ENCODE measurements at regions not wholly inside any gene's neighbourhood (a gene's known extent, or its start where the extent isn't known, plus 50 kb on each side); places are given as distances from the start of the nearest gene placed in this dataset.

- DNase-seq (ENCODE audit: insufficient read length, low spot score) (no peak), FAIRE-seq (no peak)
- TF ChIP-seq POU2F2 (IDR thresholded peaks at IDR 0.05; ENCODE audit: low read depth, low read length) (no peak), TAF1 (IDR thresholded peaks at IDR 0.05; ENCODE audit: low read depth, low read length) (no peak), PAX5 (IDR thresholded peaks at IDR 0.05; ENCODE audit: insufficient read depth, low read length, severe bottlenecking) (no peak), POLR2A (IDR thresholded peaks at IDR 0.05; ENCODE audit: low read depth, low read length) (no peak), SPI1 (IDR thresholded peaks at IDR 0.05; ENCODE audit: low read depth, low read length) (no peak), POLR2AphosphoS5 (IDR thresholded peaks at IDR 0.05; ENCODE audit: low read depth, low read length) (no peak)
Observed at GRCh38 chr2:219908538-219908937, 281.1 kb downstream of the SLC4A3 start.

- TF ChIP-seq POLR2A (IDR thresholded peaks at IDR 0.05; ENCODE audit: low read depth, low read length) (no peak), POU2F2 (IDR thresholded peaks at IDR 0.05; ENCODE audit: low read depth, low read length) (no peak), TAF1 (IDR thresholded peaks at IDR 0.05; ENCODE audit: low read depth, low read length) (no peak), POLR2AphosphoS5 (IDR thresholded peaks at IDR 0.05; ENCODE audit: low read depth, low read length) (no peak), SPI1 (IDR thresholded peaks at IDR 0.05; ENCODE audit: low read depth, low read length) (no peak), PAX5 (IDR thresholded peaks at IDR 0.05; ENCODE audit: insufficient read depth, low read length, severe bottlenecking) (no peak)
- FAIRE-seq (no peak), DNase-seq (ENCODE audit: insufficient read length, low spot score) (no peak)
Observed at GRCh38 chr2:219911541-219911940, 284.1 kb downstream of the SLC4A3 start.

- FAIRE-seq (no peak), DNase-seq (ENCODE audit: insufficient read length, low spot score) (no peak)
- TF ChIP-seq SPI1 (IDR thresholded peaks at IDR 0.05; ENCODE audit: low read depth, low read length) (no peak), POLR2AphosphoS5 (IDR thresholded peaks at IDR 0.05; ENCODE audit: low read depth, low read length) (no peak), POU2F2 (IDR thresholded peaks at IDR 0.05; ENCODE audit: low read depth, low read length) (no peak), POLR2A (IDR thresholded peaks at IDR 0.05; ENCODE audit: low read depth, low read length) (no peak), TAF1 (IDR thresholded peaks at IDR 0.05; ENCODE audit: low read depth, low read length) (no peak), PAX5 (IDR thresholded peaks at IDR 0.05; ENCODE audit: insufficient read depth, low read length, severe bottlenecking) (no peak)
Observed at GRCh38 chr2:219912491-219912921, 285.1 kb downstream of the SLC4A3 start.

GRCh38 chr2:219914577-219914976, 287.1 kb downstream of the SLC4A3 start:
- no peak for TF ChIP-seq TAF1 (IDR thresholded peaks at IDR 0.05; ENCODE audit: low read depth, low read length)
- no peak for TF ChIP-seq POU2F2 (IDR thresholded peaks at IDR 0.05; ENCODE audit: low read depth, low read length)
- TF ChIP-seq PAX5 (IDR thresholded peaks at IDR 0.05; ENCODE audit: insufficient read depth, low read length, severe bottlenecking) = no peak
- no peak for TF ChIP-seq POLR2AphosphoS5 (IDR thresholded peaks at IDR 0.05; ENCODE audit: low read depth, low read length)
- no peak for TF ChIP-seq SPI1 (IDR thresholded peaks at IDR 0.05; ENCODE audit: low read depth, low read length)
- TF ChIP-seq POLR2A (IDR thresholded peaks at IDR 0.05; ENCODE audit: low read depth, low read length) = no peak
- FAIRE-seq (no peak), DNase-seq (ENCODE audit: insufficient read length, low spot score) (no peak)

DNA sequence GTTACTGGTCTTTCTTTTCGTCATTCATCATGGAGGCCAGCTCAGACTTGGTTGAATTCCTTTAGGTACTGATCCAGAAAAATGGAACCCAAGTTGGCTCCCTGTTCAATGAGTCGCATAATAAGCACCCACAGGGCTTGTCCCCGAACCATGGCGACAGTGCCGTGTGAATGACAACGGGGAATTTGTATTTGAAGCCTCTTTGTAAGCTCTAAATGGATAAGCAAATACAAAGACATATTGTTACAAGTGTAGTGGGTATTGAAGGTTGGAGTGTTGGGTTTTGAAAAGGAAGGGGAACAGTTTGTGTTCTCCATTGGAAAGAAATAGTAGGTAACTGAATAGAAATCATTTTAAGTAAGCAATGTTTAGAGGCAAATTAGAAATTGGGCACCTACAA, 288.9 kb downstream of the SLC4A3 start:
- no peak for TF ChIP-seq TAF1 (IDR thresholded peaks at IDR 0.05; ENCODE audit: low read depth, low read length)
- no peak for TF ChIP-seq SPI1 (IDR thresholded peaks at IDR 0.05; ENCODE audit: low read depth, low read length)
- TF ChIP-seq POLR2AphosphoS5 (IDR thresholded peaks at IDR 0.05; ENCODE audit: low read depth, low read length) = no peak
- TF ChIP-seq POLR2A (IDR thresholded peaks at IDR 0.05; ENCODE audit: low read depth, low read length) = no peak
- TF ChIP-seq PAX5 (IDR thresholded peaks at IDR 0.05; ENCODE audit: insufficient read depth, low read length, severe bottlenecking) = no peak
- no peak for TF ChIP-seq POU2F2 (IDR thresholded peaks at IDR 0.05; ENCODE audit: low read depth, low read length)
- FAIRE-seq (no peak), DNase-seq (ENCODE audit: insufficient read length, low spot score) (no peak)

GRCh38 chr2:219916726-219917440, 289.5 kb downstream of the SLC4A3 start:
- DNase-seq (ENCODE audit: insufficient read length, low spot score) = no peak
- no peak for TF ChIP-seq SPI1 (IDR thresholded peaks at IDR 0.05; ENCODE audit: low read depth, low read length)
- TF ChIP-seq POLR2AphosphoS5 (IDR thresholded peaks at IDR 0.05; ENCODE audit: low read depth, low read length) = no peak
- no peak for TF ChIP-seq PAX5 (IDR thresholded peaks at IDR 0.05; ENCODE audit: insufficient read depth, low read length, severe bottlenecking)
- no peak for TF ChIP-seq POLR2A (IDR thresholded peaks at IDR 0.05; ENCODE audit: low read depth, low read length)
- TF ChIP-seq TAF1 (IDR thresholded peaks at IDR 0.05; ENCODE audit: low read depth, low read length) = no peak
- no peak for TF ChIP-seq POU2F2 (IDR thresholded peaks at IDR 0.05; ENCODE audit: low read depth, low read length)
- FAIRE-seq = no peak

DNA sequence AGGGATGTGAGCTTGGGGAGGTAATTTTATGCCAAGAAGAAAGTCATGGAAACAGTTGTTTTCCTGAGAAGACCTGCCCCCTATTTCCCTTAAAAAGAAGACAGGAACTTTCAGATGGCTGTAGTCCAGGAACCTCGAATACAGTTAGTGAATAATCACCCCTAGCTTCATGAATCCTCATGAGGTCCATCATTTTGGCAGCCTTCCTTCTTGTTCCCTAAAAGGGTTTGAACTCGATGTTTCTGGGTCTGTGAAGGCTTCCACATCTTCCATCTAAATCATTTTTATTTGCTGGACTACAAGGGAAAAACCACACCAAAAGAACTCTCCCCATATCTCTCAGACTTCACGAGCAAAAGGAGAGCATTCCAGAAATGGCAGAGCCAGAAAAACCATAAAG, 290.8 kb downstream of the SLC4A3 start:
- TF ChIP-seq PAX5 (IDR thresholded peaks at IDR 0.05; ENCODE audit: insufficient read depth, low read length, severe bottlenecking) = no peak
- TF ChIP-seq POU2F2 (IDR thresholded peaks at IDR 0.05; ENCODE audit: low read depth, low read length) = no peak
- TF ChIP-seq TAF1 (IDR thresholded peaks at IDR 0.05; ENCODE audit: low read depth, low read length) = no peak
- no peak for TF ChIP-seq POLR2A (IDR thresholded peaks at IDR 0.05; ENCODE audit: low read depth, low read length)
- TF ChIP-seq SPI1 (IDR thresholded peaks at IDR 0.05; ENCODE audit: low read depth, low read length) = no peak
- TF ChIP-seq POLR2AphosphoS5 (IDR thresholded peaks at IDR 0.05; ENCODE audit: low read depth, low read length) = no peak
- FAIRE-seq (no peak), DNase-seq (ENCODE audit: insufficient read length, low spot score) (no peak)

- FAIRE-seq = no peak
- no peak for TF ChIP-seq POU2F2 (IDR thresholded peaks at IDR 0.05; ENCODE audit: low read depth, low read length)
- no peak for TF ChIP-seq TAF1 (IDR thresholded peaks at IDR 0.05; ENCODE audit: low read depth, low read length)
- TF ChIP-seq PAX5 (IDR thresholded peaks at IDR 0.05; ENCODE audit: insufficient read depth, low read length, severe bottlenecking) = no peak
- TF ChIP-seq POLR2A (IDR thresholded peaks at IDR 0.05; ENCODE audit: low read depth, low read length) = no peak
- no peak for TF ChIP-seq SPI1 (IDR thresholded peaks at IDR 0.05; ENCODE audit: low read depth, low read length)
- TF ChIP-seq POLR2AphosphoS5 (IDR thresholded peaks at IDR 0.05; ENCODE audit: low read depth, low read length) = no peak
- DNase-seq (ENCODE audit: insufficient read length, low spot score) = no peak
Observed at GRCh38 chr2:219918944-219919343, 291.5 kb downstream of the SLC4A3 start.

DNA sequence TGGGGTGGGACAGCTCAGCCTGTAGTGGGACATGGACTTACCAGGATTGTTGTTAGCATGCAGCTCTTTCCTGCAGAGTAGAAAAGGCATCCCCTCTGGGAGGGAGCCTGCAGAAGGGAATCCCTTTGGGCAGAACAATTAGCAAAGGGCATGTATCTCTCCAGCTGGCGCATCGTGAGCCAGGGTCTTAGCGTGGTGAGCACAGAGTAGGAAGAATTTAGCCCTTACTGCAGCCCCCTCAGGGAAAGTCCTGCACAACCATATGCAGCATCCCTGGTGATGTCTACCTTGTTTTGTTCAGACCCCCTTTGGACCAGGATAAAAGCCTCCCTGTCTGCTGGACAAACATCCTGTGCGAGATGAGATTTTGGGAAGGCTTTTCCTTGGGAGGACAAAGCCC, 292.1 kb downstream of the SLC4A3 start:
- TF ChIP-seq POU2F2 (IDR thresholded peaks at IDR 0.05; ENCODE audit: low read depth, low read length) (no peak), PAX5 (IDR thresholded peaks at IDR 0.05; ENCODE audit: insufficient read depth, low read length, severe bottlenecking) (no peak), SPI1 (IDR thresholded peaks at IDR 0.05; ENCODE audit: low read depth, low read length) (no peak), TAF1 (IDR thresholded peaks at IDR 0.05; ENCODE audit: low read depth, low read length) (no peak), POLR2AphosphoS5 (IDR thresholded peaks at IDR 0.05; ENCODE audit: low read depth, low read length) (no peak), POLR2A (IDR thresholded peaks at IDR 0.05; ENCODE audit: low read depth, low read length) (no peak)
- DNase-seq (ENCODE audit: insufficient read length, low spot score) (no peak), FAIRE-seq (no peak)
